Nucleus accumbens (tissue), 56 donors: ENCODE measurements at regions not wholly inside any gene's neighbourhood (a gene's known extent, or its start where the extent isn't known, plus 50 kb on each side); places are given as distances from the start of the nearest gene placed in this dataset.

Source experiments
- DNase-seq, 56 donors: peaks; one replicate each; lab custom pipeline; 2025; lab: John Stamatoyannopoulos, UW

- DNase-seq = no peak
Observed at GRCh38 chr3:117230924-117231323, 521.3 kb downstream of the TUSC7 start.

GRCh38 chr3:117234331-117234730 is 524.8 kb downstream of the TUSC7 start:
- DNase-seq = no peak

GRCh38 chr3:117235304-117235703 is 525.7 kb downstream of the TUSC7 start:
- no peak for DNase-seq

GRCh38 chr3:117238806-117239205 is 529.2 kb downstream of the TUSC7 start:
- DNase-seq = no peak

GRCh38 chr3:117243657-117244056 is 534.1 kb downstream of the TUSC7 start:
- no peak for DNase-seq

GRCh38 chr3:117246771-117247555 is 537.4 kb downstream of the TUSC7 start:
- DNase-seq = peak in 5 of 56 donors; percentile 6 to 32 (median 14)

- DNase-seq = no peak
Observed at GRCh38 chr3:117248153-117248552, 538.6 kb downstream of the TUSC7 start.

GRCh38 chr3:117252208-117252607 is 542.6 kb downstream of the TUSC7 start:
- no peak for DNase-seq

GRCh38 chr3:117252651-117253050 is 543.1 kb downstream of the TUSC7 start:
- DNase-seq = no peak

- DNase-seq = peak in 1 of 56 donors; percentile 21
Observed at GRCh38 chr3:117253636-117254035, 544.1 kb downstream of the TUSC7 start.

GRCh38 chr3:117254985-117255384 is 545.4 kb downstream of the TUSC7 start:
- no peak for DNase-seq

GRCh38 chr3:117255736-117256135 is 546.2 kb downstream of the TUSC7 start:
- no peak for DNase-seq

- no peak for DNase-seq
Observed at GRCh38 chr3:117261983-117262421, 552.4 kb downstream of the TUSC7 start.

- DNase-seq = no peak
Observed at GRCh38 chr3:117263270-117263669, 553.7 kb downstream of the TUSC7 start.

- no peak for DNase-seq
Observed at GRCh38 chr3:117263745-117264144, 554.2 kb downstream of the TUSC7 start.

- DNase-seq = no peak
Observed at GRCh38 chr3:117264204-117264994, 554.8 kb downstream of the TUSC7 start.

GRCh38 chr3:117266806-117267205 is 557.2 kb downstream of the TUSC7 start:
- DNase-seq = no peak

GRCh38 chr3:117268318-117268717 is 558.7 kb downstream of the TUSC7 start:
- DNase-seq = no peak

GRCh38 chr3:117272274-117272673 is 562.7 kb downstream of the TUSC7 start:
- no peak for DNase-seq

GRCh38 chr3:117272876-117273523 is 563.4 kb downstream of the TUSC7 start:
- no peak for DNase-seq

- DNase-seq = peak in 1 of 56 donors; percentile 8
Observed at GRCh38 chr3:117277816-117278215, 568.2 kb downstream of the TUSC7 start.
